Stimulated activated CD4-positive, alpha-beta T cell treated with anti-CD3 and anti-CD28 coated beads, Interleukin-12 subunit alpha, Interleukin-12 subunit beta, amount 100 ng/mL, for 24 hours (primary cell): ENCODE measurements at regions not wholly inside any gene's neighbourhood (a gene's known extent, or its start where the extent isn't known, plus 50 kb on each side); places are given as distances from the start of the nearest gene placed in this dataset.
"Not testable (repeated sequence)": the region's sequence is repeated elsewhere in the genome, so short reads cannot be mapped to it uniquely, and the experiment has no call there.

Experiments used
- DNase-seq, 2 experiments: peaks; one replicate each; pipeline ENCODE4 v3.0.0-alpha.2; 2020; ENCODE audit warnings: low read depth in 2 of 2

- not testable (repeated sequence) for DNase-seq
Measured at GRCh38 chr2:132220589-132220988, 58.8 kb upstream of the ANKRD30BL start.

- not testable (repeated sequence) for DNase-seq
Measured at GRCh38 chr2:132221886-132222285, 60.1 kb upstream of the ANKRD30BL start.

DNA sequence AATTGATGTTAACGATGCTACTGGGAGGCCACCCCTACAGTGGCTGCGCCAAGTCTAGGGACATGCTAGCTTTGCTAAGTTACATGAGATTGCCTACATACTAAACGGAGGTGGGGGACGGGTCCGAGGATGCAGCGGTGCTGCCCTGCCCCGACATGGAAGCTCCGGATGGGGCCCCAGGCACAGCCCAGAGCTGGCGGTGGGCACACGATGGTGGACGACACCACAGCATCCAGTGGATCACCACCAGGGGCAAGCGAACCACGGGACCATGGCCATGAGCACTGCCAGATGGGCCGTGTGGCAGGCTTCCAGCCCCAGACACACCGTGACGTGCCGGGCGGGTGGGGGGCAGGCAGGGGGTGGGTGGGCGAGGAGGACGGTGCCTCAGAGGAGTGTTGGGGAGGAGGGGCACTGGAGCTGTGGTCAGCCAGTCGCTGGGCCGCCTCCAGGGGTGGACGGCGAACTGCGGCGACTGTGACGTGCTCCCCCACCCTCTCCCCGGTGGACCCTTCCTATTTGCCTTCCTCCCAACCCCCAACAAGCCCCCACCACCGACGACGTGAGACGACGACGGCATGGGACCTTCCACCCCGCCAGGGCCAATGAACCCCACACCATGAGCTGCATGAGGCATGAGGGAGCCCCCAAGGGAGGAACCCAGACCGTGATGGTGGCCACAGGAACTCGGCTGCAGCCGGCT is 90.6 kb upstream of the ANKRD30BL start:
- DNase-seq: no peak

DNA sequence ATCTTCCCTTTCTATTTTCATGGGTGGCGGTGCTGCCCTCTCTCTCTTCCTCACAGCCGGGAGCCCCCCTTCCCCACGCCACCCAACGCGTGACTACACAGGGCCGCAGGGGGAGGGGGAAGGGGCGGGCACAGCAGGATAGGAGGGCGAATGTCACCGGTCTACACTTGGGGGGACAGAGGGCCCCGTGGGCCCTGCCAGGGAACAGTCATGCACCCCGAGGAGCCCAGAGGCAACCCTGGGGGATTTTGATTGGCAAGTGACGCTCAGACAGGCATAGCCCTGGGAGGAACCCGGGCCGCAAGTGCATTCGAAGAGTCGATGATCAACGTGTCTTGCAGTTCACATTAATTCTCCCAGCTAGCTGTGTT is 91.1 kb upstream of the ANKRD30BL start:
- DNase-seq: no peak

DNA sequence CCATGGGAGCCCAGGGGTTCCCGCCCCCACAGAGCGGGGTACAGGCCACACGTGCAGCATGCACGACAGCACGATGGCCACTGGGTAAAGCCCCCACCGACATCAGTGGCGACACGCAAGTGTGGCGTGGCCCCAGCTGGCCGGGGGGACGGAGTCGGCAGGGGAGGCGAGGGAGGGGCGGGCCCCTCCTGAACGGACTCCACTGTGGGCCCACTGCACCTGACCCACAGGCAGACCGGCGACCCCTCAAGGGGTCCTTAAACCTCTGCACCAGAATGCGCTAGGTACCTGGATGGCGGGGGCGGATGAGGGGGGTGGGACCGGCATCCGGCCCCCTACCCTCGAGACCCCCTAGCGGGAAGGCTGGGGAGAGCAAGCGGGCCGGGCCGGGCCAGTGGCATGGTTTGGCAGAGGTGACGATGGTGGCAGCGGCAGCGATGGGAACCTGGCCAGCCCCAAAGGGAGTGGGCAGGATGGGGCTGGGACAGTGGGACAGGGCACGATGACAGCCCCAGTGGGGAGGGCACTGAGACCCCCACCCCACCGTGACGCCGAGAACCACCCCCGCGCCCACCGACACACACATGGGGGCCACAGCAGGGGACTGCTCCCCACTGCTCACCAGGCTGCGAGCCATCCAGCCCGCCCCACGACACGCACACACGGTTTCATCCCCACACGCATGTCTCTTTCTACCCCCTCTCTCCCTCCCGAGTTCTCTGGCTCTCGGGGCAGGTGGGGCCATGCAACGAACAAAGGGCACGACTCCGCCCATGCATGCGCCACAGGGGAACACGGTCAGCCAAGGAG is 91.9 kb upstream of the ANKRD30BL start:
- DNase-seq: no peak

DNA sequence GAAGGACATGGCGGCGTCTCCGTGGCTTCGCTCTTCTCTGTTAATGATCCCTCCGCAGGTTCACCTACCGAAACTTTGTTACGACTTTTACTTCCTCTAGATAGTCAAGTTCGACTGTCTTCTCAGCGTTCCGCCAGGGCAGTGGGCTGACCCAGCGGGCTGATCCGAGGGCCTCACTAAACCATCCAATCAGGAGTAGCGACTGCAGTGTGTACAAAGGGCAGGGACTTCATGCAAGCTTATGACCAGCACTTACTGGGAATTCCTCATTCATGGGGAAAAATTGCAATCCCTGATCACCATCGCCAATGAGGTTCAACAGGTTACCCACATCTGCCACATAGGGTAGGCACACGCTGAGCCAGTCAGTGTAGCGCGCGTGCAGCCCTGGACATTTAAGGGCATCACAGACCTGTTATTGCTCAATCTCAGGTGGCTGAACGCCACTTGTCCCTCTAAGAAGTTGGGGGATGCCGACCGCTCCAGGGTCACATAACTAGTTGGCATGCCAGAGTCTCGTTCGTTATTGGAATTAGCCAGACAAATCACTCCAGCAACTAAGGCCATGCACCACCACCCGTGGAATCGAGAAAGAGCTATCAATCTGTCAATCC is 92.7 kb upstream of the ANKRD30BL start:
- not testable (repeated sequence) for DNase-seq

DNA sequence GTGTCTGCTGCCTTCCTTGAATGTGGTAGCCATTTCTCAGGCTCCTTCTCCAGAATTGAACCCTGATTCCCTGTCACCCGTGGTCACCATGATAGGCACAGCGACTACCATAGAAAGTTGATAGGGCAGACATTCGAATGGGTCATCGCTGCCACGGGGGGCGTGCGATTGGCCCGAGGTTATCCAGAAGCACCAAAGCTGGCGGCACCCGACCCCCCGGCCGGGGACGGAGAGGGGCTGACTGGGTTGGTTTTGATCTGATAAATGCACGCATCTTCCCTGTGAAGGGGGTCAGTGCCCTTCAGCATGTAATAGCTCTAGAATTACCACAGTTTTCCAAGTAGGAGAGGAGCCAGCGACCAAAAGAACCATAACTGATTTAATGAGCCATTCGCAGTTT is 94.0 kb upstream of the ANKRD30BL start:
- no peak for DNase-seq

- no peak for DNase-seq
Measured at GRCh38 chr2:132256251-132256902, 94.6 kb upstream of the ANKRD30BL start.

GRCh38 chr2:132256903-132257300 is 95.2 kb upstream of the ANKRD30BL start:
- DNase-seq: not testable (repeated sequence)

DNA sequence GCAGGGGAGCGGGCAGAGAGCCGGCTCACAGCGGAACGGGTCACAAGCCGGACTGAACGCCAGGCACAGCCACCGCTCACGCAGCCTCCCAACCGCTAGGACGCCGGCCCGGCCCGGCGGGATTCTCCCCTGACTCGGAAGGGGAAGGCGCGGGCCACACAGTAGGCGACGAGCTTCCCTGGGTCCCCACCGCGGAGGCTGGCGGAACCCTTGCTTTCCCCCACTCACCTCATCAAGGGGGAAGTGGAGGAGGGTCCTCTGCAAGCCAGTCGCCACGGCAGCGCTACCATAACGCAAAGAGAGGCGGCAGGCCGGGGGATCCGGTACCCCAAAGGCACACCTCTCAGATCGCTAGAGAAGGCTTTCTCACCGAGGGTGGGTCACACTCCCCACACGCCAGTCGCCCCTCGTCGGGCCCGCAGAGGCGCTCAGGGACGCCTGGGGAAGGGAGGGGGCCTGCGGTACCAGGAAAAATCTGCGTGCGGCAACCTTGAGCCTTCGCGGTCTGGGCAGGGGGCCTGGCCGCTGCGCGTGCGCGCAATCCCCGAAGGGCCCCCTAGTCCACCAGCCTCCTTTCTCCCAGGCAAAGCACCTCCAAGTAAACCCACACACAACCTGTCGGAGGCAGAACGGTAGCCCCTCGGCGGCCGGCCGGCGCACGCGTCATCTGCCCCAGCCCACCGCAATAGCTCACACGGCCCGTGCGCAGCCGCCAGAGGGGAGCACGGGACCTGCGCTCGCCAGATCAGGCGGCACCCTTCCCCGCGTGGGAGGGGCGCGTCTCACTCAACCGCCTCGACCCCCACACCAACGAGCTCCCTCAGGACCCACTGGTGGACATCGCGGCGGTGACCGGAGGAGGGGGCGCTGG is 95.8 kb upstream of the ANKRD30BL start:
- not testable (repeated sequence) for DNase-seq

DNA sequence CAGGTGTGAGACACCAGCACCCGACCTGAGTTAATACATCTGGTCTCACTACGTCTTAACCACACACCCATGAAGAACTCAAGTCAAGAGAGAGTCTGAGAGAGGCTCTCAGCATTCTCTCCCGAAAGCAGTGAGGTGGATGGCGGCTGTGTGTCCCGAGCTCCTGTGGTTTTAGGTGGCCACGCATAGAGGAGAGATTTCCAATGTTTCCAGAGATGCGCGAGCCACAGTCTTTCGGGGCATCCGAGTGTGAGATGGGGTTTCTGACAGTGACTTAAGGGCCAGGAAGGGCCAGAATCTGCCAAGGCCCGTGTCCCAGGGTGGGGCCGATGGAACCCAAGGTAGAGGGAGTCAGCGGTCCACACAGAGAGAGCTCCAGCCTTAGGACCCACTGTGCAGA is 97.5 kb upstream of the ANKRD30BL start:
- DNase-seq: not testable (repeated sequence)

GRCh38 chr2:132265595-132265994 is 103.8 kb upstream of the ANKRD30BL start:
- DNase-seq: not testable (repeated sequence)

GRCh38 chr2:132267105-132267497 is 105.3 kb upstream of the ANKRD30BL start:
- no peak for DNase-seq

DNA sequence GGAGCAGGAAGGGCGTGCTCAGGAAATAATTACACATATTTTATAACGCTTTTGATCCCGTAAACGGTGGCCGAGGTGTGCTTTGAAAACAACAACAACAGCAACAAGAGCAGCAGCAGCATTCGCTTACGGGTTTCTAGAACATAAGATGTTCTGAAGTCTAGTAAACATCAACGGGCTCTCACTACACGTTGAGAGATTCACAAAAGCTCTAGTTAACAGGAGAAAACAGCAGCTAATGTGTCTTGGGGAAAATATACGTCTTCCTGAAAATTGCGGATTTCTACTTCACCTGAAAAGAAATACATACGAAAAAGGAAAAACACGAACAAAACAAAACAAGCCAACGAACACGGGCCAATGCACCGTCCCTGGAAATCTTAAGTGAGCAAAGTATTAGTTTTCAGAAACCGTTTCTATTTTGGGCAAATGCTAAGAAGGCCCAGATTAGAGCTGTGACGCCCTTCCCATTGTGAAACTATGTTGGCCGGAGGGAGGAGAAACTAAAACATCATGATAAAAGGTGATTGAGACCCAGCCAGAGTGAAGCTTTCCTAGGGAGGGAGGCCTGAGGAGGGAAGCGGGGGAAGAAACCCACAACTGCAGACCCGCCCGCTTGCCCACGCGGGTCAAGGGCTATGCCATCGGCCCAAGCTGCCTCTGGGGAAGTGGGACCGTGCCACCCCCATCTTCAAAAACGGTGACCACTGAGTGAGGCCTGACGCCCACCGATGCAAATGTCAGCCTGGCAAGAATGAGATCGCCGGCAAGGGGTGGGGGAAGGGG is 105.9 kb upstream of the ANKRD30BL start:
- DNase-seq: not testable (repeated sequence)

DNA sequence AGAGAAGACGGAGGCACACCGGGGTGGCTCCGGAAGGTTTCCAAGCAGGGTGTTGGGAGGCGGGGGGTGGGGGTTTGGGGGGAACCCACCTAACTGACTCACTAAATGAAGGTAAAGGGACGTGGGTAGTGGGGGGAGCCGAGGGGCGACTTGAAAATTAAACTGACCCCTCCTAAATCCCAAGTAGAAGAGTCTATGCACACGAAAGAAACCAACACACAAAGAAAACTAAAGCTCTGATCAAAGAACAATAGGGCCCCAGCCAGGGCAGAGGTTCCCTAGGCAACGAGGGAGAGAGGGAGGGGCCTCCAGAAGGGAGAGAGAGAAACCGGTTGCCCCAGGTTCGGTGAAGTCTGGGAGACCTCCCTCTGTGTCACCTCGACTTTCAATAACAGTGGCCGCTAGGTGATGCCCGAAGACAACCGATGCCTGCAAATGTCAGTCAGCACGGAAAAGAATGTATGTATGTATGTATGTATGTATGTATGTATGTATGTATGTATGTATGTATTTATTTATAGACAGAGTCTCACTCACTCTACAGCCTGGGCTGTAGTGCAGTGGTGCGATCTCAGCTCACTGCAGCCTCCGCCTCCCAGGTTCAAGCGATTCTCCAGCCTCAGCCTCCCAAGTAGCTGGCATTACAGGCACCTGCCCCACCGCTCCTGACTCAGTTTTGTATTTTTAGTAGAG is 106.7 kb upstream of the ANKRD30BL start:
- DNase-seq: peak in 1 of 2 experiments; percentile 9

- DNase-seq: no peak
Measured at GRCh38 chr2:132268977-132269523, 107.3 kb upstream of the ANKRD30BL start.

DNA sequence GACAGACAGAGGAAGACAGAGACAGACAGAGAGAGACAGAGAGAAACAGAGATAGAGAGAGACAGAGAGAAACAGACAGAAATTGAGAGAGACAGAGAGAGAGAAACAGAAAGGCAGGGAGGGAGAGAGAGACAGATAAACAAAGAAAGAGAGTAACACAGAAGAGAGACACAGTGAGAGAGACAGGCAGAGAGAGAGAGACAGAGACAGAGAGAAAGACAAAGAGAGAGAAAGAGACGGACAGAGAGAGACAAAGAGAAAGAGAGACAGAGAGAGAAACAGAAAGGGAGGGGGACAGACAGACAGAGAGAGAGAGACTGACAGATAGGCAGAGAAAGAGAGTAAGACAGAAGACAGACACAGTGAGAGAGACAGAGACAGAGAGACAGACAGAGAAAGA is 108.5 kb upstream of the ANKRD30BL start:
- no peak for DNase-seq

DNA sequence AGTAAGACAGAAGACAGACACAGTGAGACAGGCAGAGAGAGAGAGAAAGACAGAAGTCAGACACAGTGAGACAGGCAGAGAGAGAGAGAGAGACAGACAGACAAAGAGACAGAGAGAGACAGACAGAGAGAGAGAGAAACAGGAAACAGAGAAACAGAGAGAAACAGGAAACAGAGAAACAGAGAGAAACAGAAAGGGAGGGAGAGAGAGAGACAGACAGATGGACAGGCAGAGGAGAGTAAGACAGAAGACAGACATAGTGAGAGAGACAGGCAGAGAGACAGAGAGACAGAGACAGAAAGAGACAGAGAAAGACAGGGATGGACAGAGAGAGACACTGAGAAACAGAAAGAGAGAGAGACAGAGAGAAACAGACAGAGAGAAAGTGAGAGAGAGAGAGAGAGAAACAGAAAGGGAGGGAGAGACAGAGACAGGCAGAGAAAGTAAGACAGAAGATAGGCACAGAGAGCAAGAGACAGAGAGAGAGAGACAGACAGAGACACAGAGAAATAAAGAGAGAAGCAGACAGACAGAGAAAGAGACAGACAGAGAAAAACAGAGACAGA is 109.3 kb upstream of the ANKRD30BL start:
- DNase-seq: no peak

- DNase-seq: not testable (repeated sequence)
Measured at GRCh38 chr2:132271794-132272193, 110.0 kb upstream of the ANKRD30BL start.
